ENCODE measurements at regions not wholly inside any gene's neighbourhood (a gene's known extent, or its start where the extent isn't known, plus 50 kb on each side); places are given as distances from the start of the nearest gene placed in this dataset.
A peak's percentile ranks its signal among the peaks of the same experiment; 100 is the strongest.
"Not testable (repeated sequence)": the region's sequence is repeated elsewhere in the genome, so short reads cannot be mapped to it uniquely, and the experiment has no call there.

- DNase-seq (ENCODE audit: low read depth in 4 of 4, low spot score in 3 of 4), result no peak
Measured at GRCh38 chr18:14961991-14962390, 214.0 kb downstream of the ANKRD30B start.

DNA sequence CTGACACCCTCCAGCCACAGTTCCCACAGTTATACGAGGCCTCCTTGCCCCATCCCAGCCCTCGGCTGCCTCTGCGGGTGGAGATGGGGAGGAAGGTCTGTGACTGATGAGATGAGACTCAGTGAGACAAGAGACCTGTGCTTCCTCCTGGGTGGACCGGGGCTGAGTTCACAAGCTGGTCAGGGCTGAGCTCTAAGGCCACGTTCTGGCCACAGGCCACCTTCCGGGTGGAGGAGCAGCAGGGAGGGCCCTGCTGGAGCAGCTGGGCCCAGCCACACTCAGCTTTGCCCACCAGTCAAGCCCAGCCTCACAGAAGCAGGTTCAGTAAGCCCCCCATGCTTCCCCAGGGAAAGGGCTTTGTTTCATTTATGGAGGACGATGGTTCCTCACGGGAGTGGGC lies 214.7 kb downstream of the ANKRD30B start:
- no peak for DNase-seq (ENCODE audit: low read depth in 4 of 4, low spot score in 3 of 4)

GRCh38 chr18:14963246-14963645 lies 215.3 kb downstream of the ANKRD30B start:
- no peak for DNase-seq (ENCODE audit: low read depth in 4 of 4, low spot score in 3 of 4)

GRCh38 chr18:14964002-14964401 lies 216.0 kb downstream of the ANKRD30B start:
- DNase-seq (ENCODE audit: low read depth in 4 of 4, low spot score in 3 of 4), result no peak

GRCh38 chr18:14964406-14964805 lies 216.4 kb downstream of the ANKRD30B start:
- no peak for DNase-seq (ENCODE audit: low read depth in 4 of 4, low spot score in 3 of 4)

GRCh38 chr18:14964976-14965375 lies 217.0 kb downstream of the ANKRD30B start:
- DNase-seq (ENCODE audit: low read depth in 4 of 4, low spot score in 3 of 4), result not testable (repeated sequence)

GRCh38 chr18:14965553-14965952 lies 217.6 kb downstream of the ANKRD30B start:
- DNase-seq (ENCODE audit: low read depth in 4 of 4, low spot score in 3 of 4), result no peak

GRCh38 chr18:14967246-14967645 lies 219.3 kb downstream of the ANKRD30B start:
- not testable (repeated sequence) for DNase-seq (ENCODE audit: low read depth in 4 of 4, low spot score in 3 of 4)

DNA sequence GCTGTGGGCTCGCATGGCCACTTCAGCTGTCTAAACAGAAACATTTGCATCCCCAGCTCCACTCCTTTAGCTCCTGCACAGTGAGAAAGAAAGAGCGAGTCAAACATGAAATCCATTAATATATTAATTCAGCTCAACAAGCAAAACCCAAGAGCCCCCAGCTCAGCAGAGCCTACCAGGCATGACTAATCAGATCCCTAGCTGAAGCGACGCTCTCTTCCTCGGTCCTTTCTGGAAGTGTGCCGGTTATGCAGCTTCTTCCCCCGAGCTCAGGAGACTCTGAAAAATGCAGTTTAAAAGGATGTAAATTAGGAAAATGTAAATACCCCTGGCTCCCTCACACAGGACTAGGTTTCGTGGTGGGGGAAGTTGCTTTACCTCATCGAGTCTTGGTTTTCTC lies 221.5 kb downstream of the ANKRD30B start:
- DNase-seq (ENCODE audit: low read depth in 4 of 4, low spot score in 3 of 4), result no peak

- DNase-seq (ENCODE audit: low read depth in 4 of 4, low spot score in 3 of 4), result no peak
Measured at GRCh38 chr18:14970027-14970426, 222.1 kb downstream of the ANKRD30B start.

DNA sequence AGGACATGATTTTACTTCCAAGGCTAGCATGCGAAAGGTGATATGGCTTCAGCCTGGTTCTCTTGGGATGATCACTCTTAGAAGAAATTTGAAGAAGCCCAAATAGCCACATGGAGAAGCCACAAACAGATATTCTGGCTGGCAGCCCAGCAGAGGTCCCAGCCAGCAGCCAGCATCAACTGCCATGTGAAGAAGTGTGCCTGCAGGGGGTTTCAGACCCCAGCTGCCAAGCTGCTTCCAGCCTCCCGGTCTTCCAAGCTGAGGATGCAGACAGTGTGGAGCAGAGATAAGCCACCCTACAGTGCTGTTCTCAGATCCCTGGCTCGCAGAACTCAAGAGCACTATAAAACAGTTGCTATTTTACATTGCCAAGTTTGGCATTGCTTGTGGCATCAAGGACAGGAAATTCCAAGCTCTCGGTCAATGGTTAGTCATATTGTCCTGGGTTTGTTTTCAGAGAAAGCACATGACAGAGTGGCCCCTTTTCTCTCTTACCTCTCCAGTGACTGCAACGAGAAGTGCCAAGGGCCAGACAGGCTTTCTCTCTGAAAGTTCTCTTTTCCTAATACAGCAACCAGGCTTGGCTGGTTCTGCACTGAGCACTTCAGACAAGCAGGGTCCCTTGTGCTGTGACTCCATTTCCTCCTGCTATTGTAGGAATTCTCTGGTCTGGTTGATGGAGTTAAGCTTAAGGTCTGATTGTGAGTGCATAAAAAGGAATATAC lies 223.7 kb downstream of the ANKRD30B start:
- no peak for DNase-seq (ENCODE audit: low read depth in 4 of 4, low spot score in 3 of 4)

DNA sequence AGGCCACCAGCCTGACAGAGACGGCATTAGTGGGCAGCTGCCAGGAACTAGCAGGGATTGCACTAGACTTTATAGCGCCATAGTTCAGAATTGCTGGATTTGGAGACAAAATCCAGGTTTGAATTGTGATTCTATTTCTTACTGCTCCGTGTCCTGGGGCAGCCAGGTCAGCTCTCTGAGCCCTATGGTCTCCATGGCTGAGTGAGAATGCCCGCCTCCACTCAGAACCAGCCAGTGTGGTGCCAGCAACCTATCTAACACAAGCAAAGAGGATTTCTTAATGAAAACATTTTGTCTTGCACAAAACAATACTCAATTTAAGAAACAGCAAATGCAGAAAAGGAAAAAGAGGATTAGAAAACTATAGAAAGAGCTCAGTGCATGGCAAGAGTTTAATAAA lies 225.4 kb downstream of the ANKRD30B start:
- DNase-seq (ENCODE audit: low read depth in 4 of 4, low spot score in 3 of 4), result not testable (repeated sequence)

GRCh38 chr18:14974088-14974487 lies 226.1 kb downstream of the ANKRD30B start:
- DNase-seq (ENCODE audit: low read depth in 4 of 4, low spot score in 3 of 4), result no peak

GRCh38 chr18:14974576-14974975 lies 226.6 kb downstream of the ANKRD30B start:
- DNase-seq (ENCODE audit: low read depth in 4 of 4, low spot score in 3 of 4), result no peak

GRCh38 chr18:14975431-14975830 lies 227.5 kb downstream of the ANKRD30B start:
- no peak for DNase-seq (ENCODE audit: low read depth in 4 of 4, low spot score in 3 of 4)

- DNase-seq (ENCODE audit: low read depth in 4 of 4, low spot score in 3 of 4), result no peak
Measured at GRCh38 chr18:14976736-14977430, 228.9 kb downstream of the ANKRD30B start.

GRCh38 chr18:14978191-14978590 lies 230.2 kb downstream of the ANKRD30B start:
- no peak for DNase-seq (ENCODE audit: low read depth in 4 of 4, low spot score in 3 of 4)

DNA sequence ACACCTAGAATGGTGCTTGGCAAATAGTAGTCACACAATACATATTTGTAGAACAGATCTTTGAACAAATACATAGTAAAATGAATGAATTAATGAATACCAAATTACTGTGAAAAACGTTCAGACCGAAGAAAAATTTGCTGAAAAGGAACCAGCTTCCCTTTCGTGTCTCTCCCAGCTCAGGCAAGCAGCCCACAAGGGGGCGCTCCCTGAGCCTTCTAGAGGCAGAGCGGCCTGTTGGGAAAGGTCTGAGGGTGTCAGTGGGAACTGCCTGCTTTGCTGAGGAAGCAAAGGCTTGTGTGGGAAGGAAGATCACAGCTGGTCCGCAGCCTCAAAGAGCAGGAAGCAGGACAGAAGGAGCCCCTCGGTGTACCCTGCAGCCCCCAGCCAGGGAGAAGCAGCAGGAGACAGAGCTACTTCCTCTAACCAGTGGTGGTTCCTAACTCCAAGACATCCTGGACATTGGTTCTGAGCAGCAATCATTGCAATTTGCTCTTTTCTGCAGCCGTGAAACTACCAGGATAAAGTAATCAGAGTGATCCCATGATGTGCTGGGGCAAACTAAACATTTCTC lies 231.1 kb downstream of the ANKRD30B start:
- peak in 1 of 4 donors; percentile 20 for DNase-seq (ENCODE audit: low read depth in 4 of 4, low spot score in 3 of 4)

DNA sequence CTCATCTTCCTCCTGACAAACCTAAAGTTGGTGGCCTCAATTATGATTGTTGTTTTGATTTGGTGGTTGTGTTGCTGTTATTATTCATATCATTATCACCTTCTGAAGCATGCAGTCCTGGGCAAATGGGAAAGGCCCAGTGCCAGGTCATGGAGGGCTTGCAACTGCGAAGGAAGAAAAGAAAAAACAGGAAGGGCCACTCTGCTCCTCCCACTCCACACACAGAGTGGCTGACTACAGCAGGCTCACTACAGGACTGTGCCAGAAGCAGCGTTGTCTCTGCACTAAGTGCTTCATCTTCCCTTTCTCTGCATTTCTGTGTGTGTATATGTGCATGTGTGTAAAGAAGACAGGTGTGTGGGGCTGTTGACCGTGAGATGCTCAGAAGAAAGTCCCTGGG lies 231.9 kb downstream of the ANKRD30B start:
- no peak for DNase-seq (ENCODE audit: low read depth in 4 of 4, low spot score in 3 of 4)

DNA sequence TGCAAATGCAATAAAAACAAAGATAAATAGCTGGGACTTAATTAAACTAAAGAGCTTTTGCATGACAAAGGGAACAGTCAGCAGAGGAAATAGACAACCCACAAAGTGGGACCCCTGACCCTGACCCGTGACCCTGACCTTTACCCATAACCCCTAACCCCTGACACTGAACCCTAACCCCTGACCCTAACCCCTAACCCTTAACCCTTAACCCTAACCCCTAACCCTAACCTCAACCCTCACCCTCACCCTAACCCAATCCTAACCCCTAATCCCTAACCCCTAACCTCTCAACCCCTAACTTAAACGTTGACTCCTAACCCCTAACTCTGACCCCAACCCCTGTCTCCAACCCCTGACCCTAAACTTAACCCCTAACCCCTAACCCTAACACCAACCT lies 236.6 kb downstream of the ANKRD30B start:
- DNase-seq (ENCODE audit: low read depth in 4 of 4, low spot score in 3 of 4), result not testable (repeated sequence)

- not testable (repeated sequence) for DNase-seq (ENCODE audit: low read depth in 4 of 4, low spot score in 3 of 4)
Measured at GRCh38 chr18:14985291-14986013, 237.5 kb downstream of the ANKRD30B start.
